ENCODE measurements at regions not wholly inside any gene's neighbourhood (a gene's known extent, or its start where the extent isn't known, plus 50 kb on each side); places are given as distances from the start of the nearest gene placed in this dataset.

DNA sequence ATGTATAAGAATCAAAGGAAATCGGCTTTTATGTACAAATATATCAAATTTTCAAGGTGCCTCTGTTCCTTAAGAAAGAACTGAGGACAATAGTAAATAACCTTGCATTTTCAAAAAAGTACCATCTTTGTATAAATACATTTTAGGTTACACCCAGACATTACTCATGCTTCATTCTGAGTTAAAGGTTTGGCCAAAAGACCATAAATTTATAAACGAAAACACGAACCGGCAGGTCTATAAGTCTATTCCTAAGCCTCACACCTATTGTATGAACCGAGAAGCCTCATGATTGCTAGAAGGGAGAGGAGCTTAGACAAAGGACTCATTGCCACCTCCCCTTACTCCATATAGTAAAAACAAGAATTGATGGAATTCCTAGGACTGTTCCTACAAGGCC lies 94.6 kb upstream of the PSMD7 start:
- no peak for TF ChIP-seq SMC3 (IDR thresholded peaks at IDR 0.05; ENCODE audit: low read depth, low read length)
- TF ChIP-seq POLR2A (IDR thresholded peaks at IDR 0.05; ENCODE audit: low read depth, low read length): no peak
- TF ChIP-seq, protein P1, sequence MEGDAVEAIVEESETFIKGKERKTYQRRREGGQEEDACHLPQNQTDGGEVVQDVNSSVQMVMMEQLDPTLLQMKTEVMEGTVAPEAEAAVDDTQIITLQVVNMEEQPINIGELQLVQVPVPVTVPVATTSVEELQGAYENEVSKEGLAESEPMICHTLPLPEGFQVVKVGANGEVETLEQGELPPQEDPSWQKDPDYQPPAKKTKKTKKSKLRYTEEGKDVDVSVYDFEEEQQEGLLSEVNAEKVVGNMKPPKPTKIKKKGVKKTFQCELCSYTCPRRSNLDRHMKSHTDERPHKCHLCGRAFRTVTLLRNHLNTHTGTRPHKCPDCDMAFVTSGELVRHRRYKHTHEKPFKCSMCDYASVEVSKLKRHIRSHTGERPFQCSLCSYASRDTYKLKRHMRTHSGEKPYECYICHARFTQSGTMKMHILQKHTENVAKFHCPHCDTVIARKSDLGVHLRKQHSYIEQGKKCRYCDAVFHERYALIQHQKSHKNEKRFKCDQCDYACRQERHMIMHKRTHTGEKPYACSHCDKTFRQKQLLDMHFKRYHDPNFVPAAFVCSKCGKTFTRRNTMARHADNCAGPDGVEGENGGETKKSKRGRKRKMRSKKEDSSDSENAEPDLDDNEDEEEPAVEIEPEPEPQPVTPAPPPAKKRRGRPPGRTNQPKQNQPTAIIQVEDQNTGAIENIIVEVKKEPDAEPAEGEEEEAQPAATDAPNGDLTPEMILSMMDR (conservative IDR thresholded peaks at IDR 0.05; ENCODE audit: low read depth, low read length): no peak
- TF ChIP-seq NFE2L2 (IDR thresholded peaks at IDR 0.05; ENCODE audit: low read depth, low read length): no peak
- no peak for TF ChIP-seq RAD21 (IDR thresholded peaks at IDR 0.05; ENCODE audit: low read length)
- TF ChIP-seq BHLHE40 (IDR thresholded peaks at IDR 0.05; ENCODE audit: low read depth, low read length): no peak
- no peak for TF ChIP-seq RCOR1 (IDR thresholded peaks at IDR 0.05; ENCODE audit: insufficient replicate concordance, low read length)
